AG04450 (cell line): ENCODE measurements at regions not wholly inside any gene's neighbourhood (a gene's known extent, or its start where the extent isn't known, plus 50 kb on each side); places are given as distances from the start of the nearest gene placed in this dataset.

Experiments used
- CTCF ChIA-PET: fragments of 300-600, 350-600 bp; formaldehyde crosslinking; extraction: SDS; loops from one replicate; lab custom pipeline; 2022; ENCODE audit warnings: antibody characterized with exemption, inconsistent platforms; lab: Charles Lee
- POLR2A ChIA-PET: fragments of 350-600 bp; formaldehyde crosslinking; extraction: SDS; loops from one replicate; lab custom pipeline; 2021; ENCODE audit warnings: antibody characterized with exemption, inconsistent platforms; lab: Yijun Ruan, JAX
- DNase-seq: peaks from one replicate; pipeline ENCODE4 v3.0.0-alpha.2; 2011; ENCODE audit warnings: low read depth, low spot score
- H3K27ac ChIP-seq: one replicate; pipeline ENCODE4 v1.5.1; 2012; ENCODE audit warnings: low read depth, low read length, control low read depth
- H3K27me3 ChIP-seq: one replicate; pipeline ENCODE4 v1.6.0; 2012; ENCODE audit warnings: low read length; ENCODE audit not compliant: control insufficient read depth, insufficient read depth
- H3K4me3 ChIP-seq: 2 replicates; pipeline ENCODE4 v1.5.1; 2011; ENCODE audit warnings: mild to moderate bottlenecking, low read depth, low read length, control low read depth
- H3K9me3 ChIP-seq: 2 replicates; pipeline ENCODE4 v1.5.1; 2012; ENCODE audit warnings: low read length; ENCODE audit not compliant: control insufficient read depth, insufficient read depth
- CTCF ChIP-seq: IDR thresholded peaks from 2 replicates; pipeline ENCODE4 v1.5.1; 2011; ENCODE audit warnings: low read depth, low read length, control low read depth, inconsistent platforms

GRCh38 chr2:146604521-146604920, 1240.3 kb upstream of the ACVR2A start:
- POLR2A ChIA-PET: no interaction called here
- TF ChIP-seq CTCF: no peak
- CTCF ChIA-PET: no interaction called here
- Histone ChIP-seq H3K27me3 (no peaks in the 10 kb centered on the region), H3K4me3 (no peak overlapping the region), H3K9me3 (no peaks in the 10 kb centered on the region), H3K27ac (no peak overlapping the region)
- DNase-seq: no peak

GRCh38 chr2:146602856-146603255, 1242.0 kb upstream of the ACVR2A start:
- peak; percentile 29 for DNase-seq
- no peaks in the 10 kb centered on the region for H3K27me3 ChIP-seq
- ChIA-PET CTCF (no interaction called here), POLR2A (interaction anchor here (1.0 to 1.2 kb wide), 2 partner anchors 21 to 23 kb away, joined by 3 to 5 read pairs; no protein-coding TSS in a partner anchor)
- H3K9me3 ChIP-seq: no peaks in the 10 kb centered on the region
- H3K4me3 ChIP-seq: no peak overlapping the region
- no peak for TF ChIP-seq CTCF
- H3K27ac ChIP-seq: no peak overlapping the region

GRCh38 chr2:146602383-146602782, 1242.4 kb upstream of the ACVR2A start:
- H3K27ac ChIP-seq: no peak overlapping the region
- DNase-seq: no peak
- TF ChIP-seq CTCF: no peak
- H3K27me3 ChIP-seq: no peaks in the 10 kb centered on the region
- POLR2A ChIA-PET: interaction anchor here (1.0 to 1.2 kb wide), 2 partner anchors 21 to 23 kb away, joined by 3 to 5 read pairs; no protein-coding TSS in a partner anchor
- H3K9me3 ChIP-seq: no peaks in the 10 kb centered on the region
- no peak overlapping the region for H3K4me3 ChIP-seq
- CTCF ChIA-PET: no interaction called here

- no peak for TF ChIP-seq CTCF
- ChIA-PET POLR2A (no interaction called here), CTCF (no interaction called here)
- no peaks in the 10 kb centered on the region for H3K9me3 ChIP-seq
- no peaks in the 10 kb centered on the region for H3K27me3 ChIP-seq
- DNase-seq: no peak
- no peak overlapping the region for H3K27ac ChIP-seq
- H3K4me3 ChIP-seq: no peak overlapping the region
Observed at GRCh38 chr2:146598791-146599190, 1246.0 kb upstream of the ACVR2A start.

GRCh38 chr2:146597291-146597690, 1247.5 kb upstream of the ACVR2A start:
- Histone ChIP-seq H3K27me3 (no peaks in the 10 kb centered on the region), H3K27ac (no peak overlapping the region), H3K4me3 (no peak overlapping the region), H3K9me3 (no peaks in the 10 kb centered on the region)
- no peak for DNase-seq
- no peak for TF ChIP-seq CTCF
- ChIA-PET POLR2A (no interaction called here), CTCF (no interaction called here)
